PFSK-1 (cell line): ENCODE measurements at regions not wholly inside any gene's neighbourhood (a gene's known extent, or its start where the extent isn't known, plus 50 kb on each side); places are given as distances from the start of the nearest gene placed in this dataset.

ENCODE experiments used
- FOXP2 ChIP-seq: optimal IDR thresholded peaks from 2 replicates; pipeline ENCODE3; 2011; ENCODE audit warnings: borderline replicate concordance, control low read depth, inconsistent platforms; ENCODE audit not compliant: insufficient read depth; ENCODE audit errors: extremely low read length, extremely low read depth
- POLR2AphosphoS5 ChIP-seq: IDR thresholded peaks from 2 replicates; pipeline ENCODE4 v1.6.1; 2012; ENCODE audit warnings: low read depth, mild to moderate bottlenecking, control low read depth, low read length, moderate library complexity
- REST ChIP-seq, 2 experiments: IDR thresholded peaks; 2 replicates each; pipeline versions ENCODE4 v1.6.1 to v1.8.0; 2011 to 2012; ENCODE audit warnings: low read depth in 2 of 2, low read length in 2 of 2, control low read depth in 1 of 2, inconsistent platforms in 1 of 2, mild to moderate bottlenecking in 1 of 2, moderate library complexity in 1 of 2; ENCODE audit not compliant: insufficient read depth in 1 of 2
- SIN3A ChIP-seq: IDR thresholded peaks from 2 replicates; pipeline ENCODE4 v1.6.1; 2012; ENCODE audit warnings: mild to moderate bottlenecking, low read length, moderate library complexity, borderline replicate concordance; ENCODE audit not compliant: insufficient read depth
- TAF1 ChIP-seq: IDR thresholded peaks from 2 replicates; pipeline ENCODE4 v1.6.1; 2012; ENCODE audit warnings: low read length, control low read depth, borderline replicate concordance; ENCODE audit not compliant: insufficient read depth

- TF ChIP-seq FOXP2 (no peak), TAF1 (no peak)
These were observed 92.7 kb upstream of the ATP1B1 start for GRCh38 chr1:169013821-169014220.

- TF ChIP-seq FOXP2 = no peak
- TF ChIP-seq REST (IDR thresholded peaks at IDR 0.05; ENCODE audit: insufficient read depth in 1 of 2, low read depth in 2 of 2, low read length in 2 of 2) = no peak
- no peak for TF ChIP-seq TAF1
- TF ChIP-seq POLR2AphosphoS5 = no peak
- TF ChIP-seq SIN3A = no peak
These were observed 91.0 kb upstream of the ATP1B1 start for GRCh38 chr1:169015464-169015863.

GRCh38 chr1:169018751-169019150 is 87.7 kb upstream of the ATP1B1 start:
- TF ChIP-seq REST (IDR thresholded peaks at IDR 0.05; ENCODE audit: insufficient read depth in 1 of 2, low read depth in 2 of 2, low read length in 2 of 2) = no peak
- TF ChIP-seq FOXP2 = no peak
- no peak for TF ChIP-seq SIN3A
- no peak for TF ChIP-seq POLR2AphosphoS5
- no peak for TF ChIP-seq TAF1

GRCh38 chr1:169019419-169020058 is 87.0 kb upstream of the ATP1B1 start:
- TF ChIP-seq FOXP2 (no peak), POLR2AphosphoS5 (no peak), SIN3A (no peak), REST (IDR thresholded peaks at IDR 0.05; ENCODE audit: insufficient read depth in 1 of 2, low read depth in 2 of 2, low read length in 2 of 2) (no peak), TAF1 (no peak)

GRCh38 chr1:169020684-169021083 is 85.8 kb upstream of the ATP1B1 start:
- no peak for TF ChIP-seq FOXP2

- no peak for TF ChIP-seq TAF1
- TF ChIP-seq SIN3A = no peak
- no peak for TF ChIP-seq FOXP2
- no peak for TF ChIP-seq POLR2AphosphoS5
- no peak for TF ChIP-seq REST (IDR thresholded peaks at IDR 0.05; ENCODE audit: insufficient read depth in 1 of 2, low read depth in 2 of 2, low read length in 2 of 2)
These were observed 83.8 kb upstream of the ATP1B1 start for GRCh38 chr1:169022648-169023047.
